B cell (primary cell): ENCODE measurements at regions not wholly inside any gene's neighbourhood (a gene's known extent, or its start where the extent isn't known, plus 50 kb on each side); places are given as distances from the start of the nearest gene placed in this dataset.

Source experiments
- ATAC-seq: fragments of 200-7000 bp; cut with Tn5 transposase; one replicate; pipeline ENCODE4 v1.10.0; 2021; ENCODE audit warnings: low read depth, mild to moderate bottlenecking, moderate number of reproducible peaks, moderate library complexity
- CTCF ChIA-PET: fragments of 350-600 bp; sonication (Branson Sonifier 250); formaldehyde crosslinking; loops from one replicate; lab custom pipeline; 2021; ENCODE audit warnings: antibody characterized with exemption, inconsistent platforms; lab: Charles Lee
- POLR2A ChIA-PET: fragments of 350-600 bp; sonication (Branson Sonifier 250); formaldehyde crosslinking; loops from one replicate; lab custom pipeline; 2021; ENCODE audit warnings: antibody characterized with exemption; lab: Charles Lee
- DNase-seq: peaks from one replicate; pipeline ENCODE4 v3.0.0; 2013
- H2AFZ ChIP-seq: 2 replicates; pipeline ENCODE4 v1.6.1; 2012; ENCODE audit warnings: mild to moderate bottlenecking, low read depth, low read length; ENCODE audit not compliant: insufficient read depth, poor library complexity, severe bottlenecking
- H3K27ac ChIP-seq, 2 donors: 1 replicate in 1 of 2; 2 replicates in 1 of 2; pipeline ENCODE4 v1.5.1; 2012 to 2013; ENCODE audit warnings: low read length in 2 of 2, mild to moderate bottlenecking in 2 of 2, moderate library complexity in 1 of 2
- H3K27me3 ChIP-seq, 4 experiments: fragments of 200-600 bp in 1 of 4; sonication (generic) in 1 of 4; replicated peaks in 1 of 4; 1 replicate in 2 of 4; 2 replicates in 2 of 4; pipeline versions ENCODE4 v1.6.1 to v1.7.0; 2013 to 2016; ENCODE audit warnings: low read length in 3 of 4, mild to moderate bottlenecking in 2 of 4, mixed read lengths in 1 of 4, moderate library complexity in 1 of 4; ENCODE audit not compliant: insufficient read depth in 4 of 4, control insufficient read depth in 3 of 4; ENCODE audit errors: control extremely low read depth in 1 of 4
- H3K36me3 ChIP-seq, 2 experiments: replicated peaks in 1 of 2; 1 replicate in 1 of 2; 2 replicates in 1 of 2; pipeline versions ENCODE4 v1.6.1 to v1.7.1; 2013; ENCODE audit warnings: low read length in 1 of 2; ENCODE audit not compliant: insufficient read depth in 2 of 2, control insufficient read depth in 1 of 2; ENCODE audit errors: control extremely low read depth in 1 of 2, extremely low read depth in 1 of 2
- H3K4me1 ChIP-seq, 2 donors: fragments of 200-600 bp in 1 of 2; sonication (generic) in 1 of 2; 1 replicate in 1 of 2; 2 replicates in 1 of 2; pipeline versions ENCODE4 v1.5.1 to v1.6.1; 2013 to 2017; ENCODE audit warnings: low read length in 2 of 2; ENCODE audit not compliant: control insufficient read depth in 2 of 2, insufficient read depth in 2 of 2
- H3K4me2 ChIP-seq: replicated peaks from 2 replicates; pipeline ENCODE3; 2012; ENCODE audit warnings: mild to moderate bottlenecking, low read depth, low read length; ENCODE audit not compliant: poor library complexity, severe bottlenecking
- H3K4me3 ChIP-seq, 5 experiments: fragments of 200-600 bp in 1 of 5; sonication (generic) in 1 of 5; 1 replicate in 3 of 5; 2 replicates in 2 of 5; pipeline versions ENCODE4 v1.5.1 to v1.7.0; 2011 to 2016; ENCODE audit warnings: low read length in 4 of 5, mild to moderate bottlenecking in 4 of 5, low read depth in 2 of 5, control low read depth in 1 of 5, moderate library complexity in 1 of 5; ENCODE audit not compliant: insufficient read depth in 1 of 5; ENCODE audit errors: control extremely low read depth in 1 of 5, extremely low read depth in 1 of 5
- H3K79me2 ChIP-seq: fragments of 200-600 bp; sonication (generic); one replicate; pipeline ENCODE4 v1.6.0; 2016; ENCODE audit warnings: low read length; ENCODE audit not compliant: control insufficient read depth, insufficient read depth
- H3K9ac ChIP-seq: fragments of 200-600 bp; sonication (generic); 2 replicates; pipeline ENCODE4 v1.6.1; 2017; ENCODE audit warnings: mild to moderate bottlenecking, low read length, moderate library complexity
- H3K9me3 ChIP-seq, 3 donors: one replicate each; pipeline versions ENCODE4 v1.6.1 to v1.7.1; 2013; ENCODE audit warnings: low read length in 2 of 3; ENCODE audit not compliant: control insufficient read depth in 2 of 3, insufficient read depth in 1 of 3; ENCODE audit errors: control extremely low read depth in 1 of 3
- H4K20me1 ChIP-seq: 2 replicates; pipeline ENCODE4 v1.6.0; 2012; ENCODE audit warnings: mild to moderate bottlenecking, low read length; ENCODE audit not compliant: insufficient read depth, control insufficient read depth, poor library complexity, severe bottlenecking
- H3K27ac Mint-ChIP-seq: one replicate; pipeline ENCODE4 v1.8.0; 2021; ENCODE audit warnings: mixed read lengths
- H3K27me3 Mint-ChIP-seq: one replicate; pipeline ENCODE4 v1.8.0; 2021; ENCODE audit warnings: mixed read lengths
- H3K4me1 Mint-ChIP-seq: one replicate; pipeline ENCODE4 v1.8.0; 2021; ENCODE audit warnings: mixed read lengths
- H3K4me3 Mint-ChIP-seq: one replicate; pipeline ENCODE4 v1.8.0; 2021; ENCODE audit warnings: mixed read lengths
- H3K9me3 Mint-ChIP-seq: one replicate; pipeline ENCODE4 v1.8.0; 2022; ENCODE audit warnings: mixed read lengths; ENCODE audit not compliant: insufficient read depth
- EZH2 ChIP-seq: IDR thresholded peaks from 2 replicates; pipeline ENCODE4 v1.6.1; 2012; ENCODE audit warnings: borderline replicate concordance, low read depth, mild to moderate bottlenecking, moderate library complexity, low read length; ENCODE audit not compliant: insufficient read depth, poor library complexity, severe bottlenecking
- WGBS: methylation state at CpG from one replicate; pipeline ENCODE4 v1.1.5; 2013; ENCODE audit warnings: missing lambda C conversion rate; ENCODE audit not compliant: insufficient coverage; 5-methylcytosine and 5-hydroxymethylcytosine counted together
- intact Hi-C: fragments of 100-400 bp; cut with micrococcal nuclease; formaldehyde crosslinking; loops from one replicate; pipeline ENCODE4 v1.10.0; 2022
- TF ChIP-seq, protein P1 (sequence below): fragments of 200-600 bp; IDR thresholded peaks from one replicate; pipeline ENCODE4 v1.8.0; 2022; ENCODE audit warnings: antibody characterized with exemption, mild to moderate bottlenecking

DNA sequence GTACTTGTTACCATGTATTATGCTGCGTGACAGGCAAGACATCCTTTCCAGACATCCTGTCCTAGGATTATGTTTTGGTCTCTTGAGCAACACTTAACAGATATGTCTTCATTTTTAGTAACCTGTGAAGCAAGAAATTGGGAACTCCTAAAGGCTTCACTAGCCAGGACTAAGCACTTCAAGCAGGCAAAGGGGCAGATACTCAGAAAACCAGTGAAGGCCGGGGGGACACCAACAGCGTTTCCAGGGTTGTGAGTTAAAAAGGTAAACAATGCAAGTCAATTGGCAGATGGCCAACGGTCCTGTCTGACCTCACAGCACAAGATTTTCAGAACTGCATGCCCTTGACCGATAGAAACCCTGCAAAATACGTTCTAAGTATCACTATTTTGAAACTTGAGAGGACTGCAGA, 77.6 kb upstream of the SFMBT2 start:
- Histone ChIP-seq H3K9ac (no peak overlapping the region), H3K79me2 (no peaks in the 10 kb centered on the region), H3K4me2 (no peak overlapping the region), H3K9me3 (peaks cover 0 to 3% (median 0%) of the 10 kb centered on the region in 3 donors), H3K27ac (no peak overlapping the region), H3K36me3 (no peaks in the 10 kb centered on the region), H4K20me1 (no peaks in the 10 kb centered on the region), H3K4me3 (no peak overlapping the region), H3K27me3 (no peaks in the 10 kb centered on the region), H3K4me1 (peaks cover 46 to 54% of the 10 kb centered on the region in 2 donors), H2AFZ (no peak overlapping the region)
- ATAC-seq (no peak), DNase-seq (no peak)
- Mint-ChIP-seq H3K27me3 (no peaks in the 10 kb centered on the region), H3K4me1 (peaks cover 54% of the 10 kb centered on the region), H3K9me3 (no peaks in the 10 kb centered on the region), H3K4me3 (no peak overlapping the region), H3K27ac (no peak overlapping the region)
- TF ChIP-seq EZH2: no peak
- TF ChIP-seq, protein P1, sequence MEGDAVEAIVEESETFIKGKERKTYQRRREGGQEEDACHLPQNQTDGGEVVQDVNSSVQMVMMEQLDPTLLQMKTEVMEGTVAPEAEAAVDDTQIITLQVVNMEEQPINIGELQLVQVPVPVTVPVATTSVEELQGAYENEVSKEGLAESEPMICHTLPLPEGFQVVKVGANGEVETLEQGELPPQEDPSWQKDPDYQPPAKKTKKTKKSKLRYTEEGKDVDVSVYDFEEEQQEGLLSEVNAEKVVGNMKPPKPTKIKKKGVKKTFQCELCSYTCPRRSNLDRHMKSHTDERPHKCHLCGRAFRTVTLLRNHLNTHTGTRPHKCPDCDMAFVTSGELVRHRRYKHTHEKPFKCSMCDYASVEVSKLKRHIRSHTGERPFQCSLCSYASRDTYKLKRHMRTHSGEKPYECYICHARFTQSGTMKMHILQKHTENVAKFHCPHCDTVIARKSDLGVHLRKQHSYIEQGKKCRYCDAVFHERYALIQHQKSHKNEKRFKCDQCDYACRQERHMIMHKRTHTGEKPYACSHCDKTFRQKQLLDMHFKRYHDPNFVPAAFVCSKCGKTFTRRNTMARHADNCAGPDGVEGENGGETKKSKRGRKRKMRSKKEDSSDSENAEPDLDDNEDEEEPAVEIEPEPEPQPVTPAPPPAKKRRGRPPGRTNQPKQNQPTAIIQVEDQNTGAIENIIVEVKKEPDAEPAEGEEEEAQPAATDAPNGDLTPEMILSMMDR: no peak
- intact Hi-C loops: no loop called here
- ChIA-PET POLR2A (no interaction called here), CTCF (interaction anchor here (0.9 to 1.3 kb wide), 3 partner anchors 13 to 72 kb away, joined by 3 to 4 read pairs (median 4); no protein-coding TSS in a partner anchor)
- 81% methylated on average over 5 of the region's 6 CpGs for WGBS

DNA sequence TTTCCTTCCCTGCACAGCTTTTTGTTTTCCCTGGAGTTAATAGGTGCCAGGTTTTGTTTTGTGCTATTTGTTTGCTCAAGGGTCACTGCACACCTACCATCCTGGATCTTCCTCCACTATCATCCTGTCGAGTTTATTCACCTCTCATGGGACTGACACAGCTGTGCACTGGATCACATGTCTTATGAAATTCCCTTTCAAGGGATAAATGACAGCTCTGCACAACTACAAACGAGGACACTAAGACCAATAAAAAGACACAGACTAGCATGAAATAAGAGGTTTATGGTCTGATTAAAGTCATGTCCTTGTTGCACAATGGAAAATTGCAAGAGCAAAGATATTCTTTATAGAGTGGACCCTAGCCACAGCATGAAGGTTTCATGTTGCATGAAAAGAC, 76.7 kb upstream of the SFMBT2 start:
- POLR2A ChIA-PET: no interaction called here
- no peaks in the 10 kb centered on the region for H3K9me3 Mint-ChIP-seq

More for the DNA sequence above, 76.7 kb upstream of the SFMBT2 start:
- no peak overlapping the region for H3K4me3 Mint-ChIP-seq
- Histone ChIP-seq H4K20me1 (no peaks in the 10 kb centered on the region), H3K79me2 (no peaks in the 10 kb centered on the region), H3K9ac (no peak overlapping the region), H3K4me2 (no peak overlapping the region), H3K4me3 (no peak overlapping the region), H3K9me3 (peaks cover 0 to 3% (median 0%) of the 10 kb centered on the region in 3 donors), H3K27ac (no peak overlapping the region), H2AFZ (no peak overlapping the region), H3K4me1 (peaks cover 46 to 54% of the 10 kb centered on the region in 2 donors), H3K36me3 (no peaks in the 10 kb centered on the region), H3K27me3 (no peaks in the 10 kb centered on the region)
- H3K27me3 Mint-ChIP-seq: no peaks in the 10 kb centered on the region
- intact Hi-C loops: no loop called here
- ATAC-seq (no peak), DNase-seq (no peak)
- CTCF ChIA-PET: no interaction called here
- H3K27ac Mint-ChIP-seq: no peak overlapping the region
- H3K4me1 Mint-ChIP-seq: peaks cover 54% of the 10 kb centered on the region
- TF ChIP-seq, protein P1: no peak
- TF ChIP-seq EZH2: no peak
- WGBS: 20% methylated on average over 1 of the region's 2 CpGs
